Kidney (tissue), 13 donors: ENCODE measurements at regions not wholly inside any gene's neighbourhood (a gene's known extent, or its start where the extent isn't known, plus 50 kb on each side); places are given as distances from the start of the nearest gene placed in this dataset.

ENCODE experiments used
- DNase-seq, 5 donors: peaks; one replicate each; pipeline ENCODE4 v3.0.0-alpha.2; 2013 to 2020
- FAIRE-seq: peaks from 2 replicates; lab custom pipeline; 2012; peaks lifted over from hg19 to GRCh38; lab: Jason Lieb, UNC
- H3K27ac ChIP-seq, 2 donors: one replicate each; pipeline ENCODE4 v1.7.0; 2013; ENCODE audit warnings: low read depth in 2 of 2, low read length in 2 of 2, inconsistent platforms in 1 of 2
- H3K27me3 ChIP-seq: one replicate; pipeline ENCODE4 v1.7.1; 2013; ENCODE audit warnings: low read length, inconsistent platforms; ENCODE audit not compliant: control insufficient read depth, insufficient read depth
- H3K36me3 ChIP-seq, 3 donors: one replicate each; pipeline versions ENCODE4 v1.7.0 to v1.7.1; 2013; ENCODE audit warnings: low read length in 3 of 3, control low read depth in 1 of 3, inconsistent platforms in 1 of 3; ENCODE audit not compliant: insufficient read depth in 3 of 3, control insufficient read depth in 2 of 3
- H3K4me1 ChIP-seq, 3 donors: one replicate each; pipeline versions ENCODE4 v1.7.0 to v1.7.1; 2013; ENCODE audit warnings: low read length in 3 of 3, inconsistent platforms in 1 of 3, low read depth in 1 of 3; ENCODE audit not compliant: control insufficient read depth in 2 of 3, insufficient read depth in 2 of 3
- H3K4me3 ChIP-seq, 3 donors: one replicate each; pipeline versions ENCODE4 v1.7.0 to v1.8.1; 2013; ENCODE audit warnings: low read length in 3 of 3, control low read depth in 1 of 3, inconsistent platforms in 1 of 3
- H3K9ac ChIP-seq, 3 donors: one replicate each; pipeline versions ENCODE4 v1.7.0 to v1.7.1; 2013; ENCODE audit warnings: low read length in 3 of 3, control low read depth in 1 of 3, inconsistent platforms in 1 of 3
- H3K9me3 ChIP-seq, 3 donors: one replicate each; pipeline versions ENCODE4 v1.7.0 to v1.7.1; 2013; ENCODE audit warnings: low read length in 3 of 3, control low read depth in 1 of 3, inconsistent platforms in 1 of 3; ENCODE audit not compliant: control insufficient read depth in 2 of 3, insufficient read depth in 1 of 3
- intact Hi-C: fragments of 100-400 bp; cut with DNase I; formaldehyde crosslinking; loops from one replicate; pipeline ENCODE4 v1.11.1; 2022
- TF ChIP-seq, protein P1 (sequence below): IDR thresholded peaks from 3 replicates; pipeline ENCODE4 v1.5.1; 2012; ENCODE audit warnings: mild to moderate bottlenecking, moderate library complexity, borderline replicate concordance; ENCODE audit not compliant: insufficient read depth; ENCODE audit errors: extremely low read depth
- donor health status: control.
- donor health status: control.
- donor health status: control.
- donor health status: control.
- donor health status: control.
- donor health status: DM: yes; HTN: yes; CAD: no.
- donor health status: Normal renal cell carcinoma (clear cell type).

DNA sequence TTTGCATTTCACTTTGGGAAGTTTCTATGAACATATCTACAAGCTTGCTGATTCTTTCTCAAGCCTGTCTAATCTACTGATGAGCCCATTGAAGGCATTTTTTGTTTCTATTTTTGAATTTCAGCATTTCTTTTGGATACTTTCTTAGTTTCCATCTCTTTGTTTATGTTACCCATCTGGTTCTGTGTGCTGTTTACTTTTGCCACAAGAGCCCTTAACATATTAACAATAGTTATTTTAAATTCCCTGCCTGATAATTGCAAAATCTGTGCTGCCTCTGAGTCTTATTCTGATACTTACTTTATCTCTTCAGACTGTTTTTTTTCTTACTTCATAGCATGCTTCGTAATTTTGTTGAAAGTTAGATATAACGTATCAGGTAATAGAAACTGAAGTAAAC is 75.8 kb upstream of the ZRANB2 start:
- intact Hi-C loops = no loop called here
- Histone ChIP-seq H3K27me3 (no peaks in the 10 kb centered on the region), H3K4me1 (no peaks in the 10 kb centered on the region), H3K9me3 (peaks cover 0 to 2% (median 0%) of the 10 kb centered on the region in 3 donors), H3K27ac (no peak overlapping the region), H3K4me3 (no peak overlapping the region), H3K9ac (no peak overlapping the region), H3K36me3 (no peaks in the 10 kb centered on the region)
- TF ChIP-seq, protein P1, sequence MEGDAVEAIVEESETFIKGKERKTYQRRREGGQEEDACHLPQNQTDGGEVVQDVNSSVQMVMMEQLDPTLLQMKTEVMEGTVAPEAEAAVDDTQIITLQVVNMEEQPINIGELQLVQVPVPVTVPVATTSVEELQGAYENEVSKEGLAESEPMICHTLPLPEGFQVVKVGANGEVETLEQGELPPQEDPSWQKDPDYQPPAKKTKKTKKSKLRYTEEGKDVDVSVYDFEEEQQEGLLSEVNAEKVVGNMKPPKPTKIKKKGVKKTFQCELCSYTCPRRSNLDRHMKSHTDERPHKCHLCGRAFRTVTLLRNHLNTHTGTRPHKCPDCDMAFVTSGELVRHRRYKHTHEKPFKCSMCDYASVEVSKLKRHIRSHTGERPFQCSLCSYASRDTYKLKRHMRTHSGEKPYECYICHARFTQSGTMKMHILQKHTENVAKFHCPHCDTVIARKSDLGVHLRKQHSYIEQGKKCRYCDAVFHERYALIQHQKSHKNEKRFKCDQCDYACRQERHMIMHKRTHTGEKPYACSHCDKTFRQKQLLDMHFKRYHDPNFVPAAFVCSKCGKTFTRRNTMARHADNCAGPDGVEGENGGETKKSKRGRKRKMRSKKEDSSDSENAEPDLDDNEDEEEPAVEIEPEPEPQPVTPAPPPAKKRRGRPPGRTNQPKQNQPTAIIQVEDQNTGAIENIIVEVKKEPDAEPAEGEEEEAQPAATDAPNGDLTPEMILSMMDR = no peak
- DNase-seq (no peak), FAIRE-seq (no peak)

- intact Hi-C loops = no loop called here
- peaks cover 0 to 2% (median 0%) of the 10 kb centered on the region in 3 donors for H3K9me3 ChIP-seq
- no peak overlapping the region for H3K27ac ChIP-seq
- FAIRE-seq (no peak), DNase-seq (no peak)
- H3K4me3 ChIP-seq = no peak overlapping the region
- no peaks in the 10 kb centered on the region for H3K36me3 ChIP-seq
- no peaks in the 10 kb centered on the region for H3K4me1 ChIP-seq
- TF ChIP-seq, protein P1 = no peak
- H3K27me3 ChIP-seq = no peaks in the 10 kb centered on the region
- no peak overlapping the region for H3K9ac ChIP-seq
Observed at GRCh38 chr1:71154429-71154828, 73.6 kb upstream of the ZRANB2 start.

GRCh38 chr1:71153826-71154225 is 73.0 kb upstream of the ZRANB2 start:
- no peak overlapping the region for H3K9ac ChIP-seq
- no peaks in the 10 kb centered on the region for H3K4me1 ChIP-seq
- intact Hi-C loops = no loop called here
- FAIRE-seq (no peak), DNase-seq (no peak)
- no peaks in the 10 kb centered on the region for H3K27me3 ChIP-seq
- no peak overlapping the region for H3K27ac ChIP-seq
- H3K36me3 ChIP-seq = no peaks in the 10 kb centered on the region
- no peak overlapping the region for H3K4me3 ChIP-seq
- H3K9me3 ChIP-seq = peaks cover 0 to 2% (median 0%) of the 10 kb centered on the region in 3 donors
- TF ChIP-seq, protein P1 = no peak
